Activated T-helper 1 cell treated with anti-CD3 and anti-CD28 coated beads, Interleukin-2, amount 50 U/mL, for 16 hours (primary cell): ENCODE measurements at regions not wholly inside any gene's neighbourhood (a gene's known extent, or its start where the extent isn't known, plus 50 kb on each side); places are given as distances from the start of the nearest gene placed in this dataset.

Experiments used
- DNase-seq, 2 donors: peaks; one replicate each; pipeline ENCODE4 v3.0.0-alpha.2; 2020; ENCODE audit warnings: low read depth in 1 of 2, low spot score in 1 of 2

DNA sequence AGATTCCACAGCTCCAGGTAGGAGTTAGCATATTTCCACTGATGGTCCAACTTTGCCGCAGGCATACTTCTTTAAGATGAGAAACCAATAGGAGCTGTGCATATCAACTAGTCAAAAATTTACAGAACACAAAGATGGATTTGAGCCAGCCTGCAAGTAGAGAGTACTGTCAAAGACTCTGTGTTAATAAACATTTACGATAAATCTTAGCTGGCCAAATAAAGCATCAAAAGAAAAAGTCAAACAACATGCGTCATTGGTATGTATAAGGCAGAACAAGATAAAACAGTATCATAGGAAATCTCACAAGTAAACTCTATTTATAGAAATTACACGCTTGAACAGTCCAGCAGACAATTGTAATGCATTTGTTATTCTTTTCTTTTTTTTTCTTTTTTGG is 907.4 kb upstream of the AGA start:
- no peak for DNase-seq

GRCh38 chr4:178351185-178351584 is 908.9 kb upstream of the AGA start:
- DNase-seq, result no peak

GRCh38 chr4:178356725-178357124 is 914.5 kb upstream of the AGA start:
- no peak for DNase-seq

- no peak for DNase-seq
Observed at GRCh38 chr4:178385481-178385880, 943.2 kb upstream of the AGA start.

GRCh38 chr4:178387756-178388155 is 945.5 kb upstream of the AGA start:
- DNase-seq, result no peak

- no peak for DNase-seq
Observed at GRCh38 chr4:178395798-178396197, 953.6 kb upstream of the AGA start.

- no peak for DNase-seq
Observed at GRCh38 chr4:178412455-178412854, 970.2 kb upstream of the AGA start.

DNA sequence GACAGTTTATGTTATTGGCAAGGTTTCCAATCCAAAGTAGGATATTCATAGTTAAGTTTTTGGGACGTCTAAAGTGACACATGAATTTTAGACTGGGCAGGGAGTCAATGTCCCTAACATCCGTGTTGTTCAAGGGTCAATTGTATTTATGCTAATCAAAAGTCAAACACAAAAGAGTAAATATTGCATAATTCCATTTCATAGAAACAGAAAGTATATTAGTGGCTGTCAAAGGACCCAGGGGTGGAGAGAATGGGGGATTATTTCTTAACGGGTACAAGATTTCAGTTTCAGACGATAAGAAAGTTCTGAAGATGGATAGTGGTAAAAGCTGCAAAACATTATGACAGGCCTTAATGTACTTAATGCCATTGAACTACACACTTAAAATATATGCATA is 971.8 kb upstream of the AGA start:
- DNase-seq, result no peak

- DNase-seq, result no peak
Observed at GRCh38 chr4:178414881-178415446, 972.7 kb upstream of the AGA start.

- DNase-seq, result no peak
Observed at GRCh38 chr4:178415925-178416324, 973.7 kb upstream of the AGA start.

- no peak for DNase-seq
Observed at GRCh38 chr4:178423366-178423765, 981.1 kb upstream of the AGA start.

DNA sequence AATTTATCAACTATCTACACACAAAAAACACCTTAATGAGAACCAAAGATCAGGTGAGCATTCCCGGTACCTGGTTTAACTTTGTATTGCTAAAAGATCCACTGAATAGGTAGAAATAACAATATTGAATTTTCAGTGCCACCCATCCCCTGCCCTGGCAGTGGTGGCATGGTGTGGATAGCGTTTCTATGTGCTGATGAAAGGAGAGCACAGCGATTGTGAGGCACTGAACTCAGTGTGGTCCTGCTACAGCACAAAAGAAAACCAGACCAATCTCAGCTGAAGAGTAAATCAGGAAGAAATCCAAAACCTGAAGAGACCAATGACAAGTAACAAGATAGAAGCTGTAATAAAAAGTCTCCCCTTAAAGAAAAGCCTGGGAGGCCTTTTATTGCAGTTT is 984.6 kb upstream of the AGA start:
- no peak for DNase-seq

GRCh38 chr4:178427663-178428062 is 985.4 kb upstream of the AGA start:
- DNase-seq, result no peak

DNA sequence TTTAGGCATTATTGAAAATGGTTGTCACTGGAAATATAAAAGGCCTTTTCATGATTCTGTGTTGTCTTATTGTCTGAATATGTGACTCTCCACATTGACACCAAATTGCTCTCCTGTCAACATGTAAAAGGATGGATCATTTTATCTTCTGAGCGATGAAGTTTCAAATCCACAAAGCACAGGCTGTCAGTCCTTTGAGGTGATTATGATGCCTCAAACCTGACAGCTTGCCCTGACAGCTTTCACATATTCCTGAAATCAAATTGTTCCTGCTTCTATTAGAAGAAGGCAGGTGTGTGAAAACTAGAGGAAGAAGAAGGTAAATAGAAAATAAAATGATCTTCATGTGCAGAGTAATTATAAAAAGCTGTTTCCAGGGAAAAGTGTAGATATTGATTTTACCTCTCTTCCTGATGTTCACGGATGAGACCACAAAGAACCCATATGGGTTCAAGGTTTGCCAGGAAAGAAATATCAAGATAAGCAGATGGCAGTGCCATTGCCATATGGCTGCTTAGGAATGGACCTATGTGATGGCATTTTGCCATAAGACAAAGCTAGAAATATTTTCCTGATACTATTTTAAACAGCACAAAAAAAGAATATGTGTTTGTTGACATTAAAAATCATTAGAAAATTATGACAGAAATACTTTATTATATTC is 1006.3 kb upstream of the AGA start:
- DNase-seq, result no peak

GRCh38 chr4:178450614-178451013 is 1008.4 kb upstream of the AGA start:
- DNase-seq, result no peak

GRCh38 chr4:178453057-178453456 is 1010.8 kb upstream of the AGA start:
- no peak for DNase-seq

DNA sequence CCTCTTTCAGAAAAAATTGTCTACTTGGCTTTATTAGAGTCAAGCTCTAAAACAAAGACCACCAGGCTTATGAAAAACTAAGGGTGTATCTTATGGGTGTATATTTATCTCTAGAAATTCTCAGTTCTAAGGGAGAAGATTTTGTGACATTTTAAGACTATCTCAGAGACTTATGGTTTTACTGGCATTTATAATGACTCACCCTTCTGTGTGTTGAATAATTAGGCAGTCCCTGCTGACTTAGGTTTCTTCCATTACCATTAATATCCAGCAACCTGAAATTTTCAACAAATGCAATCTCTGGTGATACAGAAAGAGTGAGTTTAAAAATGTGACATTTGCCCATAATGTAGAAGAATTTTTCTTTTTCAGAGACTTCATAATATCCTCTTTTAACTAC is 1015.0 kb upstream of the AGA start:
- no peak for DNase-seq

DNA sequence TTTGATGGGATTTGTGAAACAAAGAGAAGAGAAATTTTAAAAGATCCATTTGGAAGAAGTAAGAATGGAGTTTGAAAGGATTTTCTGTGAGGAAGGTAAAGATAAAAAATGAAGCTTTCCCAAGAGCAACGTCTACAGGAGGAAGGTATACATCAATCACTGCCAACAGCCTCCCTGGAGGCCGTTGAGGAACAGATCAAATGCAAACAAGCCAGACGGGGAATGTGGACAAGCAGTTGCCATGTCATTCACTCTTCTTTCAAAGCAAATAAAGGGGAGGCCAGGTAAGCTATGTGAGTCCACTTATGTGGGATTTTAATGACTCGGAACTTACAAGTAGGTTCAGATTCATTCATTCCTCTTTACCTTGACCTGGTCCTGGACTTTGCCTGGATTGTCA is 1020.5 kb upstream of the AGA start:
- no peak for DNase-seq

DNA sequence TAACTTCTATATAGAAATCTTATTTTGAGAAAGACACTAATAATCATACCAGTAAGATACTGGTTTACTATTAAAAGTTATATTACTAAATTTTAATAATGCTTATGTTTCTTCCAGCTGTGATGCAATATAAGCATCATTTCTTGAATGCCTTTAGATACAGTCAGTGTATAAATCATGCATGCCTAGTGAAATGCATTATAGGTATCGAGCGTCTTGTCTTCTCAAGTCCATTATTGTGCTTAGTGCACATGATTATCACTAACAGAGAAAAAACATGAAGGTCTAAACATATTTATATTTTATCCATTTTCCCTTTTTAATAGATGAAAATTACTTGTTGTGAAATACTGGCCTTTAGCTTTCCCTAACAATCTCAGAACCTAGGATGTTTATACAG is 1021.5 kb upstream of the AGA start:
- DNase-seq, result no peak

- DNase-seq, result no peak
Observed at GRCh38 chr4:178470996-178471784, 1029.0 kb upstream of the AGA start.

DNA sequence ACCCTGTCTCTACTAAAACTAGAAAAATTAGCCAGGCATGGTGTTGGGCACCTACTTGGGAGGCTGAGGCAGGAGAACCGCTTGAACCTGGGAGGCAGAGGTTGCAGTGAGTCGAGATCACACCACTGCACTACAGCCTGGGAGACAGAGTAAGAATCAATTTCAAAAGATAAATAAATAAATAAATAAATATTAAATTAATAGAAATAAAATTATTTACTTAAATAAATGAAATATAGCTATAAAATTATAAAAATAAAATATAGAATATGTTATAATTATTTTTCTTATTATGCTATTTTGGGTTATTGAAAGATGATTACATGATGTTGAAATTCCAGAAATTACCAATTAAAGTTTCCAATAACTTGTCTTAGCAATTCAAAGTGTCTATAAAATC is 1029.8 kb upstream of the AGA start:
- DNase-seq, result no peak

- no peak for DNase-seq
Observed at GRCh38 chr4:178480105-178480504, 1037.9 kb upstream of the AGA start.

- DNase-seq, result no peak
Observed at GRCh38 chr4:178480881-178481280, 1038.6 kb upstream of the AGA start.
